ENCODE measurements at regions not wholly inside any gene's neighbourhood (a gene's known extent, or its start where the extent isn't known, plus 50 kb on each side); places are given as distances from the start of the nearest gene placed in this dataset.

- TF ChIP-seq POLR2A (IDR thresholded peaks at IDR 0.05; ENCODE audit: low read depth, low read length) (no peak), TAF1 (IDR thresholded peaks at IDR 0.05; ENCODE audit: low read depth, low read length) (no peak), POLR2AphosphoS5 (IDR thresholded peaks at IDR 0.05; ENCODE audit: low read depth, low read length) (no peak), SPI1 (IDR thresholded peaks at IDR 0.05; ENCODE audit: low read depth, low read length) (no peak), PAX5 (IDR thresholded peaks at IDR 0.05; ENCODE audit: insufficient read depth, low read length, severe bottlenecking) (no peak), POU2F2 (IDR thresholded peaks at IDR 0.05; ENCODE audit: low read depth, low read length) (no peak)
These were observed 228.6 kb upstream of the DPP10 start for GRCh38 chr2:114213808-114214207.
